ENCODE measurements at regions not wholly inside any gene's neighbourhood (a gene's known extent, or its start where the extent isn't known, plus 50 kb on each side); places are given as distances from the start of the nearest gene placed in this dataset.
"Not testable (repeated sequence)": the region's sequence is repeated elsewhere in the genome, so short reads cannot be mapped to it uniquely, and the experiment has no call there.

DNA sequence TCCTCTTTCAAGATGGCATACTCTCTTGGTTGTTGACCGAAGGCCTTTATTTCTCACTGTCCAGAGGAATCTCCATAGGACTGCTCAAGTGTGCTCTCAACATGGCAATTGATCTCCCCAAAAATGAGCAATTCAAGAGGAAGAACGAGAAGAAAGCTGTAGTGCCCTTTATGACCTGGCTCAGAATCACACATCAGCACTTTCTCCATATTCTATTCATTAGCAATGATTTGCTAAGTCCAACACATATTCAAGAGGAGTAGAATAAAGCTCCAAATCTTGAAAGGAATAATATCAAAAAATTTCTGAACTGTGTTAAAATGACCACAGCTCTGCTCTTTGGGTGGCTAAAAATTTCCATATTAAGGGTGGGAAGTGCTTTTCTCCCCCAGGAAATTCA lies 151.6 kb upstream of the SYNPR start:
- no peak for DNase-seq

DNA sequence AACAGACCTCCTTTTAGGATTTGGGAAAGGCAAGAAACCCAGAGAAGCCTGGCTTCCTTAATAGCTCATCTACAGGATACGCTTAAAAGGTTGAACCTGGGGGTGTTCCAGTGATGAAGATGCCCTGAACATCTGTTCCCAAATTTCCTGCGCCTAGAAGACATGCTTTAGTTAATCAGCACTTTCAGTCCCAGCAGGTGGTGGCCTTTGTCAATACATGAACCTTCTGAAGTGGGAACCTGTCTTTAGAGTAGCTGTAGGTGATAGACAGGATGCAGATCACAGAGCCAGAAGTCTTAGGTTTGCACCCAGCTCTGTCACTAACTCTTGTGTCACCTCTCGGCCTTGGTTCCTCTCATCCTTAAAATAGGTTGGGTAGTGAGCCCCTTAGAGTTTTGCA lies 149.7 kb upstream of the SYNPR start:
- DNase-seq = no peak

DNA sequence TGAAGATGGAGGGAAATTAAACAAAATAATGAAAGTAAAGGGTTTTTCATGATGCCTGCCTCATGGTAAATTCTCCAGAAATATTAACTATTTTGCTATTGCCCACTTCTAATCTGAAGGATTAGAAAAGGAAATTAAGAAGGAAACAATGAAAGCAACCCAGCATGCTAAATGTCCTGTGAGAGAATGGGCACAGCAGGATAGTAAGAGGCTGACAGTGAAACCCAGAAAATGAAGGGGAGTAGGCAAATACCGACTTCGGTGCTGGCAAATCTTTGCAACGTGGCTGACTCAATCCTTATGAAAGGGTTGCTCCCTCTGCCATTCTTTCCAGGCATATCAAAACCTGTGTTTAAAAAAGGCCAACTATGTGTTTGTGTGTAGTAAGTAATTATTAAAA lies 147.5 kb upstream of the SYNPR start:
- no peak for DNase-seq

GRCh38 chr3:63132461-63133250 lies 145.5 kb upstream of the SYNPR start:
- DNase-seq = no peak

DNA sequence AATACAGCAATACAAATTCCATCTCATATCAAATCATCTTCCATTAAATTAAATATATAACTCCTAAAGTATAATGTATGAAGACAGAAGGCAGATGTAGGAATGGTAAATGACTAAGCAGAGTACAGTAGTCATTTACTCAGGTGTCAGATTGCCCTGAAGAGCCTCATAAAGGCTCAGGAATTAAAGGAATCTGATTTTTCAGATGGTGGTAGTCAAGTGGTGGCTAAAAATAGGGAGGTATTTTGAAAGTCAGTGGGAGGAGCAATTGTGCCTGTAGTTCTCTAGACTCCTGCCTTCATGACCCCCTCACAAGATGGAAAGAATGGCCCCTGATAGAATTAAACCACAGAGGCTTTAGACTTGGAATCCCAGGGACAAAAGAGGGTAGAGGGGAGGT lies 142.7 kb upstream of the SYNPR start:
- DNase-seq = no peak

GRCh38 chr3:63136249-63136648 lies 141.9 kb upstream of the SYNPR start:
- not testable (repeated sequence) for DNase-seq

DNA sequence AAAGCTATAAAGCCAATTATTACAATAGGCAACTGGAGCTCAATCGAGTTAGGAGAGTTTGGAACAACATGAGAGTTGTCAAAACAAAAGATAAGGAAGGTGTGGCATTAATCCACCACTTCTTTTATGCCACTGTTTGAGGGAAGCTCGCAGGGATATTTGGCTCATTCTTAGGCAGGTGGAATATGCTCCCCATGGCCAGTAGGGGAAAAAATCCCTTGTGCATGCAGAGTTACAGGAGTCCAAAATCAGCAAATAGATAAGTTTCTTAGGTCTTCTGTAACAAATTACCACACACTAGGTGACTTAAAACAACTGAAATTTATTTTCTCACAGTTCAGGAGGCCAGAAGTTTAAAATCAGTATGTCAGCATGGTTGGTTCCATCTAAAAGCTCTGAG lies 135.4 kb upstream of the SYNPR start:
- no peak for DNase-seq

DNA sequence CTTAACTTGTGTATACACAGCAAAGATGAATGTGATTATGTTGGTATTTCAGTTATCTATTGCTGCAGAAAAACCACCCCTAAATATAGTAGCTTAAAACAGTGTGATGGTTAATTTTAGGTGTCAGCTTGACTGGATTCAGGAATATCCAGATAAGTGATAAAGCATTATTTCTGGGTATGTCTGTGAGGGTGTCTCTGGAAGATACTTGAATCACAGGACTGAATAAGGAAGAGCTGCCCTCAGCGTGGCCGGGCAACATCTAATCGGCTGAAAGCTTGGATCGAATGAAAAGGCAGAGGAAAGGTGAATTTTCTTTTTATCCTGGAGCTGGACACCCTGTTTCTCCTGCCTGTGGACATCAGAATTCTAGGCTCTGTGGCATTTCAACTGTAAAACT lies 132.0 kb upstream of the SYNPR start:
- no peak for DNase-seq

GRCh38 chr3:63150880-63151279 lies 127.2 kb upstream of the SYNPR start:
- no peak for DNase-seq

GRCh38 chr3:63151897-63152296 lies 126.2 kb upstream of the SYNPR start:
- no peak for DNase-seq

DNA sequence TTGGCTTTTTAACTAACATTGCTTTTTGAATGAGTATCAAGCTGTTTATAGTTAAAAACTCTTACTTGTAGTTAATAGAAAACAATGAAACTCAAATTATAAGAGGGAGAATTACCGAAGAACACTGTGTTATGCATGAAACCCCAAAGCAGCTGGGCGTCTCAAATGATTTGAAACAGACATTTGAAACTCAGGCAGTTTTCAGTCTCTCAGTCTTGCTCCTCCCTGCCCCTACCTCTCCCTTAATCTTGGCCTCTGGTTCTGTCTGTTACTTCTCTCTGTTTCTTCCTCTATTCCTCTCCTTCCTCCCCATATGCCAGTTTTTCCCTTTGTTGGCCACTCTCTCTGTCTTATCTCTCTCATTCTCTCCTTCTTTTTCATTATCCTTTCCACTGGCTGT lies 118.3 kb upstream of the SYNPR start:
- DNase-seq = no peak

DNA sequence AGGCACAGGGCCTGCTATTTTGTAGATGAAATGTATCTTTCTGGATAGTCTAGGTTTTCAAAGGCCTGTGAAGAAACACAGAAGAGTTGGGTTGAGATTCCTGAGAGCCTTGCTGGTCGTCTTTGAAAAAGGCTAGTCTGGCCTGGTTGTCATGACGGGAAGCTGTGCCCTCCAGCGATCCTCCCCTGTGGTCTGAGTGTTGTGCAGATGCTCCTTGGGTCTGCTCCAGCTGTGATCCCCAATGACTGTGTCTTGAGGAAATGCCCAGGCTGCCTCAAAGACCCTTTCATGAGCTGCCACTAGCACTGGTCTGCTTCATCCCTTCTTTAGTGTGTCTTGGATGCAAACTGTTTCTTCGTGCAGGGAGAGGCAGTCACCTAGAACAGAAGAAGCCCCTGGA lies 111.0 kb upstream of the SYNPR start:
- DNase-seq = no peak

DNA sequence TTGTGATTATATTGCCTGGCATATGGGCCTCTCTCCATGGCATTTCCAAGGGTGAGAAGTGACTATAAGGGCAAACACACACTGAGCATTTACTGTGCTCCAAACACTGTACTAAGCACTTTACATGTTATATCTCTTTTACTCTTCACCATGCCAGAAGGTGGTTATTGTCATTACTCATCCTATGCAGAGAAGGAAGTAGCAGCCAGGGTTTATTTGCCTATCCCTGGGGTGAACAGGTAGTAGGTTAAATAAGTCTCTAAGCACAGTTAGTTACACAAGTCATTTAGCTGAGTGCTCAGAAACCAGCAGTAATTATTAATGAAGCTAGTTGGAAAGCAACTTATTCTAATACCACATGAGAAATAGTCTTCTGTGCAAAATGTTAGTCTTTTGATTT lies 109.9 kb upstream of the SYNPR start:
- DNase-seq = no peak

DNA sequence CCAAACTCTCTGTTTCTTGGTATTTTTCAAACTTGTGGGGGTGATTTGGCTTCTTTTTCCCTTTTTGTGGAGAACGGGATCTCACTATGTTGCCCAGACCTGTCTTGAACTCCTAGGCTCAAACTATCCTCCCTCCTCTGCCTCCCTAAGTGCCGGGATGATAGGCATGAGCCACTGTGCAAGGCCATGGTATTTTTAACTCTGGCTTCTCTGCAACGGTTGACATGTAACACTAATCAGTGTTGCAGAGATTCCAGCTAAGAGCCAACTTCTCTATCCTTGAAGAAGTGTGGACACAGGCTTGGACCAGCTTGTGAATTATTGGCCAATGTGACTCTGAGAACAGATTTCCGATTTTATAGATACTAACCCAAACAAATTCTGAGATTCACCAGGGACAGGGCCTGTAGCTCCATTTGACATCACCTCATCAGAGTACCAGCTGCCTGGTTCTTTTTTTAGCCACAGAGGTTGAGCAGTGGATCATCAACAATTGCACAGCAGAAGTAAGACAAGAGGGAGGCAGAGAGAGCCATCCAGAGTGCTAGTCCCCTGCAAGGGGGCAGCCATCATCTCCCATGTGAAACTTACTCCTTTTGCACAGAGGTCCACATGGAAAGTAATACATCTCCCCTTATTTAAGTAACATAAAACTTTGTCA lies 98.1 kb upstream of the SYNPR start:
- DNase-seq = no peak

- DNase-seq = no peak
Measured at GRCh38 chr3:63192248-63192647, 85.9 kb upstream of the SYNPR start.

DNA sequence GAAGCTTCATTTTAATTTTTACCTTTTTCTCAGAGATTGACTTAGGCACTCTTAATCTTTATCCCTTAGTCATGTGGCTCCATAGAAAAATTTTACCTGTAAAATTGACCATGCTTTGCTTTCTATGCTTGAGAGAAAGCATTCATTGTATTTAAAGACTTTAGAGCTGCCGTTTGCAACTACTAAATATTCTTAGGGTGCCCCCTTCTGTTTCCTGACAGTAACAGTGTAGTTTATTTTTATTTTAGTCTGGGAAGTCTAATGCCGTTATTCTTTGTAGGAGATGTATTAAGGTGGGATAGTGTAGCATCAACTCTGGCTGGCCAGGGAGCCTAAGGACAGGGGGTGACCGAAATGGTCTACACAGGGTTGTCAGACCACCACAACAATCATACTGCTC lies 84.5 kb upstream of the SYNPR start:
- peak; percentile 53 for DNase-seq

DNA sequence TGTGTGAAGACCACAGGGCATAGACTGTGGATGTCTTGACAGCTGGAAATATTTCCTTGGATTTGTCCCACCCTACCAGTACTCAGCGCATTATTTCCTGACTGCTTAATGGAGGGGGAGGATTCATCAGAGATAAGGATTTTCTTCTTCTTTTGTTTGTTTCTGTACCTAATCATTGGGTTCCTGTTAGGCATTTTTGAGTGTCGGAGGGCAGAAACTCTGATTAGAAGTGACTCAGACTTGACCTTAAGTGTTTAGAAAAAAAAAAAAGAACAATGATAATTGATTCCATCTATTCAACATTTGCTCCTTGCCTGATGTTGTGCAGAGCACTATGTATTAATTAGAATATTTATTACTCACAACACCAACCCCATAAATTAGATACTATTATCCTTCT lies 78.5 kb upstream of the SYNPR start:
- no peak for DNase-seq

DNA sequence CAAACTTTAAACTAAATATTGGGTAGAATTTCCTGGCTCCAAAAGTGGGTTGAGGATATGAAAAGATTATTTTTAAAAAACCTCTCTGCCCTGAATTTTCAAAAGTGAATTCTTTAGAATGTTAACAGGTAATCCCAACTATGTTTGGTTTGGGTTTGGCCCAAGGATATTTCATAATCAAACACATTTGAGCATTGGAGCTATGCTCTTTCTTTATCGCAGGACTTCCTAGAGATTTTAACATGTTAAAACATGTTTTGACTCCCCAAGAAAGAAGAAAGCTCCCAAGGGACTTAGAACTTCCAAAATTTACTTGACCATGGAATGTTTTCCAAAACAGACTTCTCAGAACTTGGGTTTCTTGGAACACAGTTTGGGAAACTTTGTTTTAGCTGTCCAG lies 75.6 kb upstream of the SYNPR start:
- no peak for DNase-seq

- DNase-seq = no peak
Measured at GRCh38 chr3:63207066-63207590, 71.0 kb upstream of the SYNPR start.

DNA sequence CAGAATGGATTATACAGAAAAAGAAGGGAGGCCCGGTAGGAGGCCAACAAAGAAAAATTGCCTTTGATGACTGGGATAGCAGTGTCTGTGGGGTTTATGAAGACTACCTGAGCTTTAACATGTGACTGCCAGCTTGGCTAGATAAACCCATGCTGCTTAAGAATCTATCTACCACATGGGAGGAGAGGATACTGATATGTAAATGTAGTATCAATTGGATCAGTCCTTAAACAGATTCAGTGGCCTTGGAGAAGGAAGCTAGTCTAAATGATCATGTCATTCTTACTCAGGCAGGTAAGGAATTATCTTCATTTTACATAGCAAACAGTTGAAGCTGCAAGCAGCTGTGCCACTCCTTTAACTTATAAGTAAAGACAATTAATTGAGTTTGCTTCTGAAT lies 50.0 kb upstream of the SYNPR start:
- DNase-seq = no peak
